ENCODE measurements at regions not wholly inside any gene's neighbourhood (a gene's known extent, or its start where the extent isn't known, plus 50 kb on each side); places are given as distances from the start of the nearest gene placed in this dataset.
A peak's percentile ranks its signal among the peaks of the same experiment; 100 is the strongest.
"Not testable (repeated sequence)": the region's sequence is repeated elsewhere in the genome, so short reads cannot be mapped to it uniquely, and the experiment has no call there.

- no peak for DNase-seq
- TF ChIP-seq POLR2A (IDR thresholded peaks at IDR 0.05; ENCODE audit: low read length) (no peak), GATA1 (IDR thresholded peaks at IDR 0.05; ENCODE audit: low read depth, low read length) (no peak)
These were observed 231.1 kb upstream of the CNTN6 start for GRCh38 chr3:861721-862120.

GRCh38 chr3:869269-869668, 223.6 kb upstream of the CNTN6 start:
- TF ChIP-seq GATA1 (IDR thresholded peaks at IDR 0.05; ENCODE audit: low read depth, low read length) (no peak), POLR2A (IDR thresholded peaks at IDR 0.05; ENCODE audit: low read length) (no peak)
- DNase-seq: no peak

- no peak for TF ChIP-seq POLR2A (IDR thresholded peaks at IDR 0.05; ENCODE audit: low read length)
- no peak for TF ChIP-seq GATA1 (IDR thresholded peaks at IDR 0.05; ENCODE audit: low read depth, low read length)
- no peak for DNase-seq
These were observed 223.1 kb upstream of the CNTN6 start for GRCh38 chr3:869734-870133.

- DNase-seq: no peak
- TF ChIP-seq GATA1 (IDR thresholded peaks at IDR 0.05; ENCODE audit: low read depth, low read length): no peak
- TF ChIP-seq POLR2A (IDR thresholded peaks at IDR 0.05; ENCODE audit: low read length): no peak
These were observed 221.2 kb upstream of the CNTN6 start for GRCh38 chr3:871651-872050.

- no peak for DNase-seq
These were observed 215.8 kb upstream of the CNTN6 start for GRCh38 chr3:877001-877400.

GRCh38 chr3:878746-879145, 214.1 kb upstream of the CNTN6 start:
- DNase-seq: no peak
- no peak for TF ChIP-seq POLR2A (IDR thresholded peaks at IDR 0.05; ENCODE audit: low read length)
- no peak for TF ChIP-seq GATA1 (IDR thresholded peaks at IDR 0.05; ENCODE audit: low read depth, low read length)

More at GRCh38 chr3:877001-877400, 215.8 kb upstream of the CNTN6 start:
- TF ChIP-seq GATA1 (IDR thresholded peaks at IDR 0.05; ENCODE audit: low read depth, low read length) (no peak), POLR2A (IDR thresholded peaks at IDR 0.05; ENCODE audit: low read length) (no peak)

GRCh38 chr3:880371-880770, 212.5 kb upstream of the CNTN6 start:
- no peak for DNase-seq
- TF ChIP-seq POLR2A (IDR thresholded peaks at IDR 0.05; ENCODE audit: low read length) (no peak), GATA1 (IDR thresholded peaks at IDR 0.05; ENCODE audit: low read depth, low read length) (no peak)

GRCh38 chr3:882533-882932, 210.3 kb upstream of the CNTN6 start:
- TF ChIP-seq GATA1 (IDR thresholded peaks at IDR 0.05; ENCODE audit: low read depth, low read length): no peak
- DNase-seq: no peak

GRCh38 chr3:901953-902778, 190.7 kb upstream of the CNTN6 start:
- DNase-seq: peak; percentile 1 to 27
- TF ChIP-seq GATA1 (IDR thresholded peaks at IDR 0.05; ENCODE audit: low read depth, low read length) (no peak), POLR2A (IDR thresholded peaks at IDR 0.05; ENCODE audit: low read length) (no peak)

- TF ChIP-seq POLR2A (IDR thresholded peaks at IDR 0.05; ENCODE audit: low read length) (no peak), GATA1 (IDR thresholded peaks at IDR 0.05; ENCODE audit: low read depth, low read length) (no peak)
- DNase-seq: no peak
These were observed 187.6 kb upstream of the CNTN6 start for GRCh38 chr3:905217-905616.

- no peak for DNase-seq
- TF ChIP-seq POLR2A (IDR thresholded peaks at IDR 0.05; ENCODE audit: low read length): no peak
These were observed 186.1 kb upstream of the CNTN6 start for GRCh38 chr3:906739-907138.

- TF ChIP-seq POLR2A (IDR thresholded peaks at IDR 0.05; ENCODE audit: low read length) (no peak), GATA1 (IDR thresholded peaks at IDR 0.05; ENCODE audit: low read depth, low read length) (no peak)
- no peak for DNase-seq
These were observed 184.0 kb upstream of the CNTN6 start for GRCh38 chr3:908839-909238.

- DNase-seq: not testable (repeated sequence)
These were observed 180.1 kb upstream of the CNTN6 start for GRCh38 chr3:912717-913116.

GRCh38 chr3:923161-923910, 169.5 kb upstream of the CNTN6 start:
- DNase-seq: no peak
- TF ChIP-seq GATA1 (IDR thresholded peaks at IDR 0.05; ENCODE audit: low read depth, low read length): no peak
- TF ChIP-seq POLR2A (IDR thresholded peaks at IDR 0.05; ENCODE audit: low read length): no peak

GRCh38 chr3:930866-931265, 162.0 kb upstream of the CNTN6 start:
- no peak for TF ChIP-seq GATA1 (IDR thresholded peaks at IDR 0.05; ENCODE audit: low read depth, low read length)
- TF ChIP-seq POLR2A (IDR thresholded peaks at IDR 0.05; ENCODE audit: low read length): no peak
- no peak for DNase-seq

Measured in erythroblast (primary cell).